Panc1 (cell line): ENCODE measurements at regions not wholly inside any gene's neighbourhood (a gene's known extent, or its start where the extent isn't known, plus 50 kb on each side); places are given as distances from the start of the nearest gene placed in this dataset.

Experiments used
- ATAC-seq: fragments of 200-7000 bp; cut with Tn5 transposase; 2 replicates; pipeline ENCODE4 v1.9.1; 2020; ENCODE audit warnings: mild to moderate bottlenecking, moderate library complexity
- BruUV-seq: library from RNA; stranded (reverse); fragments of 400-500 nt; replicated peaks from 2 replicates; lab custom pipeline; 2021; lab: Mats Ljungman, UMichigan
- CTCF ChIA-PET: fragments of 300-600 bp; sonication (Branson Sonifier 250); formaldehyde crosslinking; loops from one replicate; lab custom pipeline; 2022; ENCODE audit warnings: antibody characterized with exemption; lab: Charles Lee
- POLR2A ChIA-PET: fragments of 300-600 bp; sonication (Branson Sonifier 250); formaldehyde crosslinking; loops from one replicate; lab custom pipeline; 2022; ENCODE audit warnings: antibody characterized with exemption; lab: Charles Lee
- DNase-seq: peaks from one replicate; pipeline ENCODE4 v3.0.0-alpha.2; 2010; ENCODE audit warnings: low read depth, low spot score
- H3K27ac ChIP-seq: 2 replicates; pipeline ENCODE4 v1.5.1; 2011; ENCODE audit warnings: mild to moderate bottlenecking, low read length, inconsistent platforms
- H3K27me3 ChIP-seq: fragments of 200-500 bp; sonication (Bioruptor generic); 2 replicates; pipeline ENCODE4 v1.6.0; 2014; ENCODE audit warnings: low read length, inconsistent platforms; ENCODE audit not compliant: control insufficient read depth, insufficient read depth
- H3K36me3 ChIP-seq: fragments of 200-500 bp; sonication (Bioruptor generic); 2 replicates; pipeline ENCODE4 v1.5.1; 2014; ENCODE audit warnings: inconsistent platforms, mild to moderate bottlenecking, low read length, moderate library complexity; ENCODE audit not compliant: control insufficient read depth, insufficient read depth
- H3K4me1 ChIP-seq: 2 replicates; pipeline ENCODE4 v1.5.1; 2011; ENCODE audit warnings: inconsistent platforms, mild to moderate bottlenecking, low read length, moderate library complexity; ENCODE audit not compliant: control insufficient read depth, insufficient read depth
- H3K4me3 ChIP-seq, 2 experiments: 2 replicates each; pipeline ENCODE4 v1.5.1; 2011 to 2012; ENCODE audit warnings: low read depth in 2 of 2, low read length in 2 of 2, mild to moderate bottlenecking in 2 of 2, inconsistent platforms in 1 of 2, moderate library complexity in 1 of 2
- H3K9me3 ChIP-seq: fragments of 200-500 bp; sonication (Bioruptor generic); 2 replicates; pipeline ENCODE4 v1.5.1; 2014; ENCODE audit warnings: low read depth, mild to moderate bottlenecking, inconsistent platforms, low read length, moderate library complexity; ENCODE audit not compliant: control insufficient read depth, insufficient read depth
- POLR2AphosphoS5 ChIP-seq: IDR thresholded peaks from 2 replicates; pipeline ENCODE4 v1.6.1; 2012; ENCODE audit warnings: mild to moderate bottlenecking, low read depth, low read length, moderate library complexity
- SIN3A ChIP-seq: IDR thresholded peaks from 2 replicates; pipeline ENCODE4 v1.6.1; 2012; ENCODE audit warnings: low read depth, mild to moderate bottlenecking, low read length, moderate library complexity, borderline replicate concordance; ENCODE audit not compliant: insufficient read depth
- TCF7L2 ChIP-seq: IDR thresholded peaks from 2 replicates; pipeline ENCODE4 v1.6.1; 2011; ENCODE audit warnings: mild to moderate bottlenecking, low read depth, low read length, inconsistent platforms
- in situ Hi-C: cut with HindIII; loops from 2 replicates; pipeline ENCODE4 v1.10.0; 2016; ENCODE audit warnings: low sequenced_read_pairs, low pct_unique_long_range_greater_than_20kb
- intact Hi-C: fragments of 100-400 bp; cut with micrococcal nuclease; formaldehyde crosslinking; loops from one replicate; pipeline ENCODE4 v1.10.0; 2022; ENCODE audit not compliant: unreplicated experiment
- TF ChIP-seq, protein P1 (sequence below), 2 experiments: IDR thresholded peaks; 2 replicates each; pipeline ENCODE4 v1.6.1; 2011 to 2012; ENCODE audit warnings: low read depth in 2 of 2, control low read depth in 1 of 2, low read length in 1 of 2, mild to moderate bottlenecking in 1 of 2, moderate library complexity in 1 of 2; ENCODE audit not compliant: insufficient read depth in 1 of 2
- TF ChIP-seq, protein P2 (sequence below): fragments of 450-650 bp; IDR thresholded peaks from 2 replicates; pipeline ENCODE4 v1.5.1; 2017; ENCODE audit warnings: mild to moderate bottlenecking

DNA sequence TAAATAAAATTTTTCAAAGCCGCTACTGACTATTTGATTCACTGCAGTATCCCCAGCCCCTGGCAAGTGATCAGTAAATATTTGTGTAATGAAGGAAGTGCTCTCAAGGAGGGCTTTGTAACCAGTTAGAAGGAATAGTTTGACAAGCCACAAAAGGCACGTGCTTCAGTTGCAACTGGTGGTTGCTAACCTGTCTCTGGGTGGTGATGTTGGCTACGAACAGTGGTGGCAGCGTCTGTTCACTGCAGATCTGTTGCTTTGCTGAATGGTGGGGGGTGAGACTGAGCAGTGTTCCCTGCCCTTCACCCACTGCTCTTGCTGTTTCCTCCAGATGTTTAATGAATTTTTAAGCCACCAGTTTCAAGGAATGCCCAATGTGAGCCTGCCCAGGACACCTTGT, 73.9 kb upstream of the SIX2 start:
- Histone ChIP-seq H3K4me1 (no peaks in the 10 kb centered on the region), H3K36me3 (no peaks in the 10 kb centered on the region), H3K27me3 (no peaks in the 10 kb centered on the region; the same call in 1 of the 2 replicates), H3K27ac (no peak overlapping the region), H3K4me3 (no peak overlapping the region), H3K9me3 (no peaks in the 10 kb centered on the region)
- DNase-seq = no peak
- TF ChIP-seq, protein P1, sequence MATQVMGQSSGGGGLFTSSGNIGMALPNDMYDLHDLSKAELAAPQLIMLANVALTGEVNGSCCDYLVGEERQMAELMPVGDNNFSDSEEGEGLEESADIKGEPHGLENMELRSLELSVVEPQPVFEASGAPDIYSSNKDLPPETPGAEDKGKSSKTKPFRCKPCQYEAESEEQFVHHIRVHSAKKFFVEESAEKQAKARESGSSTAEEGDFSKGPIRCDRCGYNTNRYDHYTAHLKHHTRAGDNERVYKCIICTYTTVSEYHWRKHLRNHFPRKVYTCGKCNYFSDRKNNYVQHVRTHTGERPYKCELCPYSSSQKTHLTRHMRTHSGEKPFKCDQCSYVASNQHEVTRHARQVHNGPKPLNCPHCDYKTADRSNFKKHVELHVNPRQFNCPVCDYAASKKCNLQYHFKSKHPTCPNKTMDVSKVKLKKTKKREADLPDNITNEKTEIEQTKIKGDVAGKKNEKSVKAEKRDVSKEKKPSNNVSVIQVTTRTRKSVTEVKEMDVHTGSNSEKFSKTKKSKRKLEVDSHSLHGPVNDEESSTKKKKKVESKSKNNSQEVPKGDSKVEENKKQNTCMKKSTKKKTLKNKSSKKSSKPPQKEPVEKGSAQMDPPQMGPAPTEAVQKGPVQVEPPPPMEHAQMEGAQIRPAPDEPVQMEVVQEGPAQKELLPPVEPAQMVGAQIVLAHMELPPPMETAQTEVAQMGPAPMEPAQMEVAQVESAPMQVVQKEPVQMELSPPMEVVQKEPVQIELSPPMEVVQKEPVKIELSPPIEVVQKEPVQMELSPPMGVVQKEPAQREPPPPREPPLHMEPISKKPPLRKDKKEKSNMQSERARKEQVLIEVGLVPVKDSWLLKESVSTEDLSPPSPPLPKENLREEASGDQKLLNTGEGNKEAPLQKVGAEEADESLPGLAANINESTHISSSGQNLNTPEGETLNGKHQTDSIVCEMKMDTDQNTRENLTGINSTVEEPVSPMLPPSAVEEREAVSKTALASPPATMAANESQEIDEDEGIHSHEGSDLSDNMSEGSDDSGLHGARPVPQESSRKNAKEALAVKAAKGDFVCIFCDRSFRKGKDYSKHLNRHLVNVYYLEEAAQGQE (IDR thresholded peaks at IDR 0.05; ENCODE audit: insufficient read depth in 1 of 2, low read depth in 2 of 2, low read length in 1 of 2) = no peak
- TF ChIP-seq POLR2AphosphoS5 (no peak), TCF7L2 (no peak), SIN3A (no peak)
- TF ChIP-seq, protein P2, sequence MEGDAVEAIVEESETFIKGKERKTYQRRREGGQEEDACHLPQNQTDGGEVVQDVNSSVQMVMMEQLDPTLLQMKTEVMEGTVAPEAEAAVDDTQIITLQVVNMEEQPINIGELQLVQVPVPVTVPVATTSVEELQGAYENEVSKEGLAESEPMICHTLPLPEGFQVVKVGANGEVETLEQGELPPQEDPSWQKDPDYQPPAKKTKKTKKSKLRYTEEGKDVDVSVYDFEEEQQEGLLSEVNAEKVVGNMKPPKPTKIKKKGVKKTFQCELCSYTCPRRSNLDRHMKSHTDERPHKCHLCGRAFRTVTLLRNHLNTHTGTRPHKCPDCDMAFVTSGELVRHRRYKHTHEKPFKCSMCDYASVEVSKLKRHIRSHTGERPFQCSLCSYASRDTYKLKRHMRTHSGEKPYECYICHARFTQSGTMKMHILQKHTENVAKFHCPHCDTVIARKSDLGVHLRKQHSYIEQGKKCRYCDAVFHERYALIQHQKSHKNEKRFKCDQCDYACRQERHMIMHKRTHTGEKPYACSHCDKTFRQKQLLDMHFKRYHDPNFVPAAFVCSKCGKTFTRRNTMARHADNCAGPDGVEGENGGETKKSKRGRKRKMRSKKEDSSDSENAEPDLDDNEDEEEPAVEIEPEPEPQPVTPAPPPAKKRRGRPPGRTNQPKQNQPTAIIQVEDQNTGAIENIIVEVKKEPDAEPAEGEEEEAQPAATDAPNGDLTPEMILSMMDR = no peak
- in situ Hi-C loops = no loop called here
- ChIA-PET POLR2A (no interaction called here), CTCF (no interaction called here)
- intact Hi-C loops = no loop called here
- no TSS peak for BruUV-seq
- ATAC-seq = no peak

DNA sequence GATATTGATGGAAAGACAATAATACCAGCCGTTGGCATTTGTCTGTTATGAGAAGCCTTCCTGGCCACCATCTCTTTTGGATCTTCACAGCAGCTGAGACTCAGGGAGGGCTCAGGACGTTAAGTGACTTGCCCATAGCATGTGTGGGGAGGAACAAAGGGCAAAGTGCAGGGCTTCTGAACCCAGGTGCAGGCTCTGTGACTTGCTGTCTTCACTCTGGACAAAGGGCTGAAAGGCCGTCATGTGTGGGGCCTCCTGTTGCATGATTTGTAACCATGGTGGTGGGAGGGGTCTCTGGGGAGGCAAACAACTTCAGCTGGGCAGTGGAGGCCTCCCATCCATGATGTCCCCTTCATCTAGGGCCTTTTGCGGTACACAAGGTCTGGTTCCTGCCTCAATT, 65.5 kb upstream of the SIX2 start:
- ATAC-seq (no peak), DNase-seq (no peak)
- Histone ChIP-seq H3K4me1 (no peaks in the 10 kb centered on the region), H3K27me3 (peaks cover 4% of the 10 kb centered on the region; the same call in 1 of the 2 replicates), H3K4me3 (no peak overlapping the region), H3K36me3 (no peaks in the 10 kb centered on the region), H3K27ac (no peak overlapping the region), H3K9me3 (no peaks in the 10 kb centered on the region)
- intact Hi-C loops = no loop called here
- TF ChIP-seq POLR2AphosphoS5 (no peak), SIN3A (no peak), TCF7L2 (no peak)
- TF ChIP-seq, protein P1 (IDR thresholded peaks at IDR 0.05; ENCODE audit: insufficient read depth in 1 of 2, low read depth in 2 of 2, low read length in 1 of 2) = no peak
- TF ChIP-seq, protein P2 = no peak
- in situ Hi-C loops = no loop called here
- ChIA-PET CTCF (no interaction called here), POLR2A (no interaction called here)
- no TSS peak for BruUV-seq
